MCF 10A (cell line): ENCODE measurements at regions not wholly inside any gene's neighbourhood (a gene's known extent, or its start where the extent isn't known, plus 50 kb on each side); places are given as distances from the start of the nearest gene placed in this dataset.

Source experiments
- BruUV-seq: library from RNA; stranded (reverse); fragments of 400-500 nt; replicated peaks from 2 replicates; lab custom pipeline; 2021; lab: Mats Ljungman, UMichigan
- CTCF ChIA-PET: fragments of 300-600 bp; sonication (Branson Sonifier 250); formaldehyde crosslinking; extraction: SDS; loops from one replicate; lab custom pipeline; 2021; ENCODE audit warnings: antibody characterized with exemption, inconsistent platforms; lab: Yijun Ruan, JAX
- POLR2A ChIA-PET: fragments of 300-600, 350-650 bp; sonication (Branson Sonifier 250); formaldehyde crosslinking; extraction: SDS; loops from one replicate; lab custom pipeline; 2020; ENCODE audit warnings: antibody characterized with exemption, inconsistent platforms; lab: Yijun Ruan, JAX
- DNase-seq: peaks from one replicate; pipeline ENCODE4 v3.0.0-alpha.2; 2018; ENCODE audit not compliant: unreplicated experiment
- H3K27ac Mint-ChIP-seq: one replicate; pipeline ENCODE4 v1.8.0; 2022; ENCODE audit warnings: mild to moderate bottlenecking, low read depth, mixed read lengths; ENCODE audit not compliant: unreplicated experiment
- H3K27me3 Mint-ChIP-seq: one replicate; pipeline ENCODE4 v1.8.0; 2022; ENCODE audit warnings: mixed read lengths; ENCODE audit not compliant: insufficient read depth, unreplicated experiment
- H3K36me3 Mint-ChIP-seq: one replicate; pipeline ENCODE4 v1.8.0; 2022; ENCODE audit warnings: mild to moderate bottlenecking, moderate library complexity, mixed read lengths; ENCODE audit not compliant: insufficient read depth, unreplicated experiment
- H3K4me1 Mint-ChIP-seq: one replicate; pipeline ENCODE4 v1.8.0; 2022; ENCODE audit warnings: mixed read lengths; ENCODE audit not compliant: insufficient read depth, unreplicated experiment
- H3K4me3 Mint-ChIP-seq: one replicate; pipeline ENCODE4 v1.8.0; 2022; ENCODE audit warnings: mild to moderate bottlenecking, moderate library complexity, mixed read lengths; ENCODE audit not compliant: unreplicated experiment
- H3K9me3 Mint-ChIP-seq: one replicate; pipeline ENCODE4 v1.8.0; 2022; ENCODE audit warnings: mixed read lengths; ENCODE audit not compliant: unreplicated experiment
- intact Hi-C: fragments of 100-400 bp; cut with micrococcal nuclease; formaldehyde crosslinking; loops from 2 replicates; pipeline ENCODE4 v1.14.1; 2022
- TF ChIP-seq, protein P1 (sequence below): fragments of 200-600 bp; IDR thresholded peaks from one replicate; pipeline ENCODE4 v1.8.0; 2022; ENCODE audit warnings: antibody characterized with exemption, mild to moderate bottlenecking; ENCODE audit not compliant: unreplicated experiment

DNA sequence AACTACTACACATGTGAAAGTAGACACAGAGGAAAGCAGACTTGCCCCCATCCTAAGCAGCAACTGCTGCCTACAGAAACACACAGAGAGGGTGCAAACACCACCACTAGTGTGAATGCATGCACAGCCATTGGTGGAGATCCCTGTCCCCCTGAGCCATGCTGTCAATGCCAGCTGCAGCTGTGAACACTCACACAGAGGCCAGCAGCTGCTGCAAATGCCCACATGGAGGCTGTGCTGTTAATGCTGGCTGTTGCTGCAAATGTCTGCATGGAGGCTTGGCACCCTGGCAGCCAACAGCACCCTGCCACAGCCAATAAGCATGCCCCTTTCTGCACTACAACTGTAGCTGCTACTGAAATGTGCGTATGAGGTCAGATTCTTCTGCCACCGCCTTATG lies 355.0 kb downstream of the LNPK start:
- ChIA-PET POLR2A (no interaction called here), CTCF (no interaction called here)
- DNase-seq: no peak
- Mint-ChIP-seq H3K9me3 (no peaks in the 10 kb centered on the region), H3K4me1 (no peaks in the 10 kb centered on the region), H3K4me3 (no peak overlapping the region), H3K27me3 (no peaks in the 10 kb centered on the region), H3K27ac (no peak overlapping the region), H3K36me3 (no peaks in the 10 kb centered on the region)
- no TSS peak for BruUV-seq
- intact Hi-C loops: no loop called here
- TF ChIP-seq, protein P1, sequence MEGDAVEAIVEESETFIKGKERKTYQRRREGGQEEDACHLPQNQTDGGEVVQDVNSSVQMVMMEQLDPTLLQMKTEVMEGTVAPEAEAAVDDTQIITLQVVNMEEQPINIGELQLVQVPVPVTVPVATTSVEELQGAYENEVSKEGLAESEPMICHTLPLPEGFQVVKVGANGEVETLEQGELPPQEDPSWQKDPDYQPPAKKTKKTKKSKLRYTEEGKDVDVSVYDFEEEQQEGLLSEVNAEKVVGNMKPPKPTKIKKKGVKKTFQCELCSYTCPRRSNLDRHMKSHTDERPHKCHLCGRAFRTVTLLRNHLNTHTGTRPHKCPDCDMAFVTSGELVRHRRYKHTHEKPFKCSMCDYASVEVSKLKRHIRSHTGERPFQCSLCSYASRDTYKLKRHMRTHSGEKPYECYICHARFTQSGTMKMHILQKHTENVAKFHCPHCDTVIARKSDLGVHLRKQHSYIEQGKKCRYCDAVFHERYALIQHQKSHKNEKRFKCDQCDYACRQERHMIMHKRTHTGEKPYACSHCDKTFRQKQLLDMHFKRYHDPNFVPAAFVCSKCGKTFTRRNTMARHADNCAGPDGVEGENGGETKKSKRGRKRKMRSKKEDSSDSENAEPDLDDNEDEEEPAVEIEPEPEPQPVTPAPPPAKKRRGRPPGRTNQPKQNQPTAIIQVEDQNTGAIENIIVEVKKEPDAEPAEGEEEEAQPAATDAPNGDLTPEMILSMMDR: no peak

DNA sequence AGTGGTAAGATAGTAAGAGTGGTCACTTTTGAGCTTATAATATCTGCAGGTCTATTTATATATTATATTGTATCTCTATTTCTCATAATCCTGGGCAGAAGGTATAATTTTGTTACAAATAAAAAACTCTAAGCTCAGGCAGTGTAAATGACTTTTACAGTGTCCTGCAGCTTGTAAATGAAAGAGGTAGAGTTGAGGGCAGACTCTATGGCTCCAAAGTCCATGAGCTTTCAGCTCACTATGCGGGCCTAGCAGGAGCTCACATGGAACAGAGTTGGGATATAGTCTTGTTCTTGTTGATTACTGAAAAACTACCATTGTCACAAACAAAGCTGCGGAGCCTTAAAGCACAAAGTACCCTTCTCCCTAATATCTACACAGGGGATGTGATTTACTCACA lies 361.4 kb downstream of the LNPK start:
- Mint-ChIP-seq H3K36me3 (no peaks in the 10 kb centered on the region), H3K4me1 (no peaks in the 10 kb centered on the region), H3K27ac (no peak overlapping the region), H3K27me3 (peaks cover 25% of the 10 kb centered on the region), H3K9me3 (no peaks in the 10 kb centered on the region), H3K4me3 (no peak overlapping the region)
- TF ChIP-seq, protein P1: no peak
- intact Hi-C loops: no loop called here
- CTCF ChIA-PET: interaction anchor here (1.1 kb wide), 1 partner anchor 10 kb away, joined by 4 read pairs; no protein-coding TSS in a partner anchor
- POLR2A ChIA-PET: no interaction called here
- no peak for DNase-seq
- BruUV-seq: no TSS peak

DNA sequence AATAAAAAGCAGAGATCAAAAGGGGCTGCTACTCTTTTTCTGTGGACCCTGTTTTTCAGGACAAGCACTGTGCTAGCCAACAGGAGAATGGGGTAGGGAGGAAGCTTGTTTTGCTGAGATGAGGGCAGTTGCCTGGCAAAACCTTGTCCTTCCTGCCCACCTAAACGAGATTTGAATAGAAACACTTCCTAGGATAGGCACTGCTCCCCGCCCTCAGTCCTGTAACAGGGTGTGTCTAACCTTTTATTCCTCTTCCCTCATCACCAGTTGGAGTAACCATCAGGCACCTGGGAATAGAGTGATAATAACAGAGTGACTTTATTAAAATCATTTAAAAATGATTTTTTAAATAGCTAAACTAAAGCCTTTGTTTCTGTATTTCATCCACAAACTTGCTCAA lies 368.8 kb downstream of the LNPK start:
- no peak overlapping the region for H3K4me3 Mint-ChIP-seq
- no peaks in the 10 kb centered on the region for H3K36me3 Mint-ChIP-seq
- H3K9me3 Mint-ChIP-seq: no peaks in the 10 kb centered on the region
- H3K4me1 Mint-ChIP-seq: peaks cover 18% of the 10 kb centered on the region
- ChIA-PET POLR2A (interaction anchor here (1.0 kb wide), 1 partner anchor 80 kb away, joined by 3 read pairs; no protein-coding TSS in a partner anchor), CTCF (interaction anchor here (0.6 to 0.9 kb wide), 4 partner anchors 15 to 534 kb away, joined by 3 to 4 read pairs (median 3); no protein-coding TSS in a partner anchor)
- H3K27ac Mint-ChIP-seq: no peak overlapping the region
- no peak for DNase-seq
- TF ChIP-seq, protein P1: no peak
- BruUV-seq: no TSS peak
- peaks cover 26% of the 10 kb centered on the region for H3K27me3 Mint-ChIP-seq
- intact Hi-C loops: loop anchor here (5.0 kb wide), 1 partner anchor 266 kb away; no protein-coding TSS in a partner anchor

DNA sequence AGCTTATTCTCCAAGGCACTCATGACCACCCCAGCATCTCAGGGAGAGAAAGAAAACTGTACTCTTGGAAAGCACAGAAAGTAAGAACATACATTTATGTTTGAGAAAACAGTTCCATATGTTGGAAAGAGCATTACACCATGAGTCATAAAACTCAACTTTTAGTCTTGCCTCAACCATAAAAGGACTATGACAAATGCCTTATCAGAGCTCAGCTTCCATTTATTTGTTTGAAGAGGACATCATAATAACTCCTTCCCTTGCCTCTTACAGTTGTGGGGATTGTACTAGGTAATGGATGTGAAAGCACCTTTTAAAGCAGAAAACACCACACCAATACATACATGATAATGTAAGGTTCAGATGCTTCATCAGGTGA lies 370.8 kb downstream of the LNPK start:
- intact Hi-C loops: loop anchor here (5.0 kb wide), 1 partner anchor 264 kb away; no protein-coding TSS in a partner anchor
- TF ChIP-seq, protein P1: no peak
- ChIA-PET POLR2A (interaction anchor here (0.6 to 1.7 kb wide), 7 partner anchors 15 to 413 kb away, joined by 3 to 7 read pairs (median 3); no protein-coding TSS in a partner anchor), CTCF (interaction anchor here (0.7 to 1.1 kb wide), 5 partner anchors 173 to 345 kb away, joined by 3 to 4 read pairs (median 3); no protein-coding TSS in a partner anchor)
- Mint-ChIP-seq H3K27me3 (peaks cover 10% of the 10 kb centered on the region), H3K27ac (peak overlapping the region; percentile 86), H3K4me3 (no peak overlapping the region), H3K9me3 (no peaks in the 10 kb centered on the region), H3K36me3 (no peaks in the 10 kb centered on the region), H3K4me1 (peaks cover 18% of the 10 kb centered on the region)
- BruUV-seq: no TSS peak
- DNase-seq: no peak
